Parathyroid adenoma (tissue), 2 donors: ENCODE measurements at regions not wholly inside any gene's neighbourhood (a gene's known extent, or its start where the extent isn't known, plus 50 kb on each side); places are given as distances from the start of the nearest gene placed in this dataset.

ENCODE experiments used
- H2AFZ ChIP-seq: fragments of 300-600 bp; sonication (generic); one replicate; pipeline ENCODE4 v1.7.0; 2017; ENCODE audit warnings: antibody characterized with exemption, mild to moderate bottlenecking
- H3K27ac ChIP-seq: fragments of 300-600 bp; sonication (generic); one replicate; pipeline ENCODE4 v1.7.0; 2017
- H3K27me3 ChIP-seq: fragments of 300-600 bp; sonication (generic); one replicate; pipeline ENCODE4 v1.7.0; 2017; ENCODE audit warnings: low read length; ENCODE audit not compliant: control insufficient read depth, insufficient read depth
- H3K36me3 ChIP-seq: fragments of 300-600 bp; sonication (generic); one replicate; pipeline ENCODE4 v1.7.0; 2017; ENCODE audit warnings: low read length; ENCODE audit not compliant: control insufficient read depth, insufficient read depth
- H3K4me1 ChIP-seq: fragments of 300-600 bp; sonication (generic); one replicate; pipeline ENCODE4 v1.7.0; 2017; ENCODE audit warnings: control low read depth
- H3K4me2 ChIP-seq: fragments of 300-600 bp; sonication (generic); one replicate; pipeline ENCODE4 v1.7.0; 2017; ENCODE audit warnings: low read length
- H3K4me3 ChIP-seq: fragments of 300-600 bp; sonication (generic); one replicate; pipeline ENCODE4 v1.7.0; 2017; ENCODE audit warnings: low read depth, low read length
- H3K79me2 ChIP-seq: fragments of 300-600 bp; sonication (generic); one replicate; pipeline ENCODE4 v1.7.0; 2017; ENCODE audit warnings: control low read depth
- H3K9ac ChIP-seq: fragments of 300-600 bp; sonication (generic); one replicate; pipeline ENCODE4 v1.7.0; 2017; ENCODE audit warnings: mild to moderate bottlenecking
- H3K9me3 ChIP-seq: fragments of 300-600 bp; sonication (generic); one replicate; pipeline ENCODE4 v1.7.0; 2017; ENCODE audit warnings: low read length; ENCODE audit not compliant: control insufficient read depth
- TF ChIP-seq, protein P1 (sequence below): fragments of 300-600 bp; sonication (generic); IDR thresholded peaks from one replicate; pipeline ENCODE4 v1.7.0; 2017; ENCODE audit warnings: antibody characterized with exemption, mild to moderate bottlenecking
- donor health status: primary hyperparathyroidism.

DNA sequence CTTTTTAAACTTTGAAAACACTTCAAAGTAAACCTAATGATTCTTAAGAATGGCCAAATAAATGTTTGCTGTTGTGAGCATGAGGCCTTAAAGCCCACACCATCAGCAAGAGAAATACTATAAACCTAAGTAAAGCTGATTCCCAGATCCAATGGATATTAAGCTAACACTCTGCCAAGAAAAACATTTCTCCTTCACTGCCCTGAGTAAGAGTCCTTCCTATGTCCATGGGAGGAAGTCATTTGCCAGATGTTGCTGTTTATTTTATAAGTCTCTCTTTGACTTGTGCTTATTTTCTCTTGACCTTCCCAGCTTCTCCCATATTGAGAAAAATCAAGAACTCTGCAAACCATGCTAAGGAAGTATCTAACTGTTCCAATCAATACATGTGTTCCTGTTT lies 154.3 kb upstream of the EDNRA start:
- Histone ChIP-seq H3K9ac (no peak overlapping the region), H2AFZ (no peak overlapping the region), H3K4me2 (no peak overlapping the region), H3K4me1 (no peaks in the 10 kb centered on the region), H3K36me3 (no peaks in the 10 kb centered on the region), H3K4me3 (no peak overlapping the region), H3K79me2 (no peaks in the 10 kb centered on the region), H3K27ac (no peak overlapping the region), H3K27me3 (no peaks in the 10 kb centered on the region), H3K9me3 (no peaks in the 10 kb centered on the region)
- TF ChIP-seq, protein P1, sequence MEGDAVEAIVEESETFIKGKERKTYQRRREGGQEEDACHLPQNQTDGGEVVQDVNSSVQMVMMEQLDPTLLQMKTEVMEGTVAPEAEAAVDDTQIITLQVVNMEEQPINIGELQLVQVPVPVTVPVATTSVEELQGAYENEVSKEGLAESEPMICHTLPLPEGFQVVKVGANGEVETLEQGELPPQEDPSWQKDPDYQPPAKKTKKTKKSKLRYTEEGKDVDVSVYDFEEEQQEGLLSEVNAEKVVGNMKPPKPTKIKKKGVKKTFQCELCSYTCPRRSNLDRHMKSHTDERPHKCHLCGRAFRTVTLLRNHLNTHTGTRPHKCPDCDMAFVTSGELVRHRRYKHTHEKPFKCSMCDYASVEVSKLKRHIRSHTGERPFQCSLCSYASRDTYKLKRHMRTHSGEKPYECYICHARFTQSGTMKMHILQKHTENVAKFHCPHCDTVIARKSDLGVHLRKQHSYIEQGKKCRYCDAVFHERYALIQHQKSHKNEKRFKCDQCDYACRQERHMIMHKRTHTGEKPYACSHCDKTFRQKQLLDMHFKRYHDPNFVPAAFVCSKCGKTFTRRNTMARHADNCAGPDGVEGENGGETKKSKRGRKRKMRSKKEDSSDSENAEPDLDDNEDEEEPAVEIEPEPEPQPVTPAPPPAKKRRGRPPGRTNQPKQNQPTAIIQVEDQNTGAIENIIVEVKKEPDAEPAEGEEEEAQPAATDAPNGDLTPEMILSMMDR, result no peak

DNA sequence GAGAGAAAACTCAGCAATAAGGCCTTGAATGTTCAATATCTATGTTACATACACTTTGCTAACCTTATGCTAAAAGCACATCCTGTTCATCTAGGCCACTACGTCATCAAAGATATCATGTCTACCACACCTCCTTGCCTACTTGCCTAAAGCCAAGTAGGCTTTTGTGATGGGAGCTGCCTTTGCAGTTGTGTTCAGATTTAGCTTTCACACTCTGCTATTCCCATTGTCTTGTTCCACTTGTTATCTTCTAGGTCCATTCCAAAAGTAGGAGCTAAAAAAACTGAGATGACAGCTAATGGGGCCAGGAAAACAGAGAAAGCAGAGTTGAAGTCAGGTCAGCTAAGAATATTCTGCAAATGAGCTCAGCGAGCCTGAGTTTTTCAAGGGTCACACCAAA lies 153.6 kb upstream of the EDNRA start:
- no peak overlapping the region for H3K4me3 ChIP-seq
- no peaks in the 10 kb centered on the region for H3K79me2 ChIP-seq
- H3K4me1 ChIP-seq, result no peaks in the 10 kb centered on the region
- H2AFZ ChIP-seq, result no peak overlapping the region
- H3K27ac ChIP-seq, result no peak overlapping the region
- no peak overlapping the region for H3K9ac ChIP-seq
- no peaks in the 10 kb centered on the region for H3K36me3 ChIP-seq
- no peaks in the 10 kb centered on the region for H3K27me3 ChIP-seq
- no peaks in the 10 kb centered on the region for H3K9me3 ChIP-seq
- H3K4me2 ChIP-seq, result no peak overlapping the region
- TF ChIP-seq, protein P1, result no peak

GRCh38 chr4:147328189-147328588 lies 152.7 kb upstream of the EDNRA start:
- TF ChIP-seq, protein P1, result no peak
- H3K27ac ChIP-seq, result no peak overlapping the region
- no peaks in the 10 kb centered on the region for H3K27me3 ChIP-seq
- no peaks in the 10 kb centered on the region for H3K79me2 ChIP-seq
- H3K36me3 ChIP-seq, result no peaks in the 10 kb centered on the region
- H3K9me3 ChIP-seq, result no peaks in the 10 kb centered on the region
- H3K9ac ChIP-seq, result no peak overlapping the region
- H3K4me1 ChIP-seq, result no peaks in the 10 kb centered on the region
- no peak overlapping the region for H3K4me2 ChIP-seq
- H2AFZ ChIP-seq, result no peak overlapping the region
- no peak overlapping the region for H3K4me3 ChIP-seq

DNA sequence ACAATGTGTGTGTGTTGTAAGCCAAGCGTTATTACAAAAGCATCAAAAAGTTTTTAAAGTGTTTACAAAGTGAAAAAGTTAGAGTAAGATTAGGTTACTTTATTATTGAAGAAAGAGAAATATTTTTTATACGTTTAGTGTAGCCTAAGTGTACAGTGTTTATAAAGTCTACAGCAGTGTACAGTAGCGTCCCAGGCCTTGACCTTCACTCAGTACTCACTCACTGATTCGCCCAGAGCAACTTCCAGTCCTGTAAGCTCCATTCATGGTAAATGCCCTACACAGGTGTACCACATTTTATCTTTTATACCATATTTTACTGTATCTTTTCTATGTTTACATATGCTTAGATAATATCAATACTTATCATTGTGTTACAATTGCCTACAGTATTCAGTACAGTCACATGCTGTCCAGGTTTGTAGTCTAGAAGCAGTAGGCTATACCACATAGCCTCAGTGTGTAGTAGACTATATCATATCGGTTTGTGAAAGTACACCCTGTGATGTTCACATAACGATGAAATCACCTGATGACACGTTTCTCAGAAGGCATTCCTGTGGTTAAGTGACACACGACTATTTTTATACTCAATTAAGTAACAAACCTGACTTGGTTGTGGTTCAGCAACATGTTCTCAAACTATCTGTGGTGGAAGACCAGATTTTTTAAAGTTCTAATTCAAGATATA lies 152.0 kb upstream of the EDNRA start:
- Histone ChIP-seq H3K27me3 (no peaks in the 10 kb centered on the region), H3K27ac (no peak overlapping the region), H3K4me2 (no peak overlapping the region), H3K4me1 (no peaks in the 10 kb centered on the region), H3K9me3 (no peaks in the 10 kb centered on the region), H3K9ac (no peak overlapping the region), H3K36me3 (no peaks in the 10 kb centered on the region), H3K79me2 (no peaks in the 10 kb centered on the region), H2AFZ (no peak overlapping the region), H3K4me3 (no peak overlapping the region)
- TF ChIP-seq, protein P1, result no peak

DNA sequence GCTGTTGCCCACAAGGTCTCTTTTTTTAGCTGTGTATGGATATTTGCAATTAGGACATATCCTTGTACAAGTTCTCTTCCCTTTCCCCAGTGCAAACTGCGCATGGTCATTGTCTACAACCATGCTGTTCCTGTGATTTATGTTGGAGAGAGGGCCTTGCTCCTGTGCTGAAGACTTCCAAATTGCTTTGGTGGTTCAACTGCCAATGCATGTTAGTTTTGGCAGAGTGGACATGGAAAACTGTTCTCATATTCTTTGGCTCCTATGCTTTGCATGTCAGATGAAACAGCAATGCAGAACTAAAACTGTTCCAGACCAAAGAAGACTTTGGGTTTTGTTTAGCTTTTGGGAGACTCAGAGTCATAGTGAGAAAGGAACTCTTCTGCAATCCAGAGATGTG lies 148.8 kb upstream of the EDNRA start:
- Histone ChIP-seq H3K4me1 (no peaks in the 10 kb centered on the region), H3K36me3 (no peaks in the 10 kb centered on the region), H3K79me2 (no peaks in the 10 kb centered on the region), H3K4me2 (no peak overlapping the region), H2AFZ (no peak overlapping the region), H3K4me3 (no peak overlapping the region), H3K27me3 (no peaks in the 10 kb centered on the region), H3K9ac (no peak overlapping the region), H3K27ac (no peak overlapping the region), H3K9me3 (no peaks in the 10 kb centered on the region)
- TF ChIP-seq, protein P1, result no peak
